Fibroblast of skin of abdomen (primary cell): ENCODE measurements at regions not wholly inside any gene's neighbourhood (a gene's known extent, or its start where the extent isn't known, plus 50 kb on each side); places are given as distances from the start of the nearest gene placed in this dataset.
A peak's percentile ranks its signal among the peaks of the same experiment; 100 is the strongest.

Experiments used
- DNase-seq: peaks from one replicate; pipeline ENCODE4 v3.0.0-alpha.2; 2013

- DNase-seq = no peak
Observed at GRCh38 chr2:9156483-9156882, 50.1 kb upstream of the ASAP2 start.

DNA sequence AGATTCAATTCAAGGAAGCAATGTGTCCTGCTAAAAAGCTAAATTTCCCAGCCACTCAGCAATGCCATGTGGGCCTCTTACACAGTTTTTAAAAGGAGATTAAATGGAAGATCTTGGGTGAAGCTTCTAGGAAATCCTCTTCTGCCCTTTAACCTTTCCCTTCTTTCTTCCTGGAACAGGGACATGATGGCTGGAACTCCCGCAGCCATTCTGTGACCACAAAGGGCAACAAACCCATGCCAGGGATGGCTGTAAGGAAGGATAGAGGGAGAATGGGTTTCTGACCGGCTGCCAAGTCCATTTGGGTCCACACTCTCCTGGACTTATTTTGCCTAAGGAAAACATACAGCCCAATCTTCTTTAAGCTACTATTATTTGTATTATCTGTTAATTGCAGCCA lies 52.6 kb upstream of the ASAP2 start:
- no peak for DNase-seq

GRCh38 chr2:9153643-9153980 lies 53.0 kb upstream of the ASAP2 start:
- no peak for DNase-seq

- peak; percentile 36 for DNase-seq
Observed at GRCh38 chr2:9152975-9153642, 53.5 kb upstream of the ASAP2 start.

- no peak for DNase-seq
Observed at GRCh38 chr2:9150906-9151305, 55.7 kb upstream of the ASAP2 start.

DNA sequence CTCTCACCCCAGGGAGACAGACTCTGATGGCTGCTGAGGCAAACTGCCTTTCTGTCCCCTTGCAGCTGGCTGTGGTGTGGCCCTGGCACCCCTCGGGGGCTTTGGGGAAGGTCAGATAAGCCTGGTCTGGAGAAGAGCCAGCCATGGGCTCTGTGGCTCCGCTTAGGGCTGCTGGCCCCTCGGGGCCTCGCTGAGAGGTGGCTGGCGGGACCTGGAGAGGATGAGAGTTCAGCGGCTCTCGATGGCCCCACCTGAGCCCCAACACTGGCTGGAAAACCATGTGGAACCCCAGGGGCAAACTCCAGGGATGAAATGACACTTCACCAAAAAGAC lies 56.1 kb upstream of the ASAP2 start:
- DNase-seq = no peak

GRCh38 chr2:9149726-9150567 lies 56.7 kb upstream of the ASAP2 start:
- DNase-seq = no peak

DNA sequence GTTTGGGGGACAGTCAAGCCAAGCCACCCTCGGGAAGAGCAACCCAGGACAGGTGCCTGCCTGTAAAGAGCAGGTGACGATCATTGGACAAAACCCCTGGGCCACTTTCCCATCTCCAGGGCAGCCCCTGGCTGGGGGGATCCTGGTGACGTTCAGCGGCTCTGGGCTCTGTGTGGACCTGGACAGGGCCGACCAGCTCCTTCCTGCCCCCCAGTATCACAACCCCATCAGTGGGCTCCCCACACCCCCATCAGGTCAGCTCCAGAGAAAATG lies 57.3 kb upstream of the ASAP2 start:
- DNase-seq = no peak

DNA sequence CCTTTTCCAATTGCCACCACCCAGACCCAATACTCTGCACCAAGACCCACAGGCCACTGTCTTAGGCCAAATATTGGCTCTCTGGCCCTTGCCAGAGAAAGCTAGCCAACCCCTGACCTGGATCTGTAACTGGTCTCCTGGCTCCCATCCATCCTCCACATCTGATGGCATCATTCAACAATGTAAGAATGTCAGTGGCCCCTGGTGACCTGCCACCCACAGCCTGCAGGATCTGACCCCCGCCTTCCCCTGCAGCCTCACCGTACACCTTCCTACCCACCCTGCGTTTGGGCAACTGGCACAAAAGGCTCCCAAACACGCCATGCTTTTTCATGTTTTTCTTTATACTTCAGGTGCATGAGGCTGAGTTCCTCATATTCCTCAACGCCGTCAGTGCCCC lies 60.0 kb upstream of the ASAP2 start:
- no peak for DNase-seq

GRCh38 chr2:9145752-9146430 lies 60.7 kb upstream of the ASAP2 start:
- DNase-seq = no peak

DNA sequence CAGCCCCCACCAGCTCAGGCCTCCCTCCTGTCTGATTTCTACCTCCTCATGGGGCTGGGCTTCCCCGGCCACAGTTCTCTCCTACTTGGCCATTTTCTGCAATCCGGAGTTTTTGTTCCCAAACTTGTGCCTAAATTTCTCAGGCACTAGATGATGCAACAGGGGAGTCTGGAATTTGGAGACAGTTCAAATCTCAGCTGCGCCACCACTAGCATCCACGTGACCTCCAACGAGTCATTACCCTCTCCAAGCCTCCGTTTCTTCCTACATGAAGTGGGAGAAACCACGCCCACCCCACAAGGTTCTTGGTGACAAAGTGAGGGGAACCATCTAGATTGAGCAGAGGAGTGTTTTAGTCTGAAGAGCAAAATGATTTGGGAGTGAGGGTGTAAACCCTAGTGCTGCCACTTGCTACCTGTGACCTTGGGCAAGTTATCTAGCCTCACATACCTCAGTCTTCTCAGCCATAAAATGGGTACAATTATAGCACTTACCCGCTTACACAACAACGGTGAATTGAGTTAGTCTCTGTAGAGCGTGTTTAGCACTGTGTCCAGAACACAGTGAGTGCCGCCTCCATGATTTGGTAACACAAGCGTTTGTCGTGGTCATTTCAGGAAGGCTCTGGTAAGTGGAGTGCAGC lies 61.4 kb upstream of the ASAP2 start:
- peak; percentile 82 for DNase-seq

DNA sequence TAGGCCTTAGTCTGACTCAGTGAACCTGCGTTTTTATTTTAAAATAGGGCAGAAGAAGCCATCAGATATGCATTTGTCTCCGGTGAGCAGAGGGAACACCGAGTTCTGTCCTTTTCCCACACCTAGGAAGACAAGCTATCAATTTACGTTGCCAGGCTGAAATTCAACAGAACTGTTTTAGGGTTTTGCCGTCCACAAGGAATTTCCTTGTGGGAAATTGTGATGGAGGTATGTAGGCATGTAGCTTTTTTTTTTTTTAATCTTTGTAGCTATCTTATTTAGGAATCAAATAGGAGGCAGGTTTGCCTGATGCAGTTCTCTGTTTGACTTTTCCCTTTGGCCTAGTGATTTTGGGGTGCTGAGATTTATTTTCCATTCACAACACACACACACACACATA lies 62.0 kb upstream of the ASAP2 start:
- peak; percentile 67 for DNase-seq

- no peak for DNase-seq
Observed at GRCh38 chr2:9144046-9144445, 62.6 kb upstream of the ASAP2 start.

DNA sequence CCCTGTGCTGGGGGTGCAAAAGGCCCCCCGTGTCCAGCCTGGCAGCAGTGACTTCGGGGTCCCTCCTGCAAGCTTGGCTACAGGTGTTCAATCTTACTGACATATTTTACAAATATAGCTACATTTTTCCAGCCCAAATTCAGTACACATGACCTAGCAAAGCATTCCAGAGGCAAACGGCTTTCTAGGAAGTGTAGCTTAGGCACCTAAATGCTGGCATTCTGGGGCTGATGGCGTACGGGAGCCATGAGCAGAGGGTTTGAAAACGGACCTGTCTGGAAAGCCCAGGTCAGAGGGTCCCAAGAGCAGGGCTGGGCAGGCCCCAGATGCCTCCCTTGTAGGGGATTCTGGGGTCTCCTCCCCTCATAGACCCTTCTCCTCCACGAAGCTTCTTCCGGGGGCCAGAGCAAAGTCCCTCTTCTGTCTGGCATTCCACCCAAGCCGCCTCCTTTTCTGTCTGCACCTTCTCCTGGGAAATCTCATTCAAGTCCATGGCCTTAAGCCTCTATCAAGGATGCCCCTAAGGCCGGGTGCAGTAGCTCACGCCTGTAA lies 63.3 kb upstream of the ASAP2 start:
- DNase-seq = no peak

GRCh38 chr2:9142551-9143263 lies 63.9 kb upstream of the ASAP2 start:
- peak; percentile 90 for DNase-seq

DNA sequence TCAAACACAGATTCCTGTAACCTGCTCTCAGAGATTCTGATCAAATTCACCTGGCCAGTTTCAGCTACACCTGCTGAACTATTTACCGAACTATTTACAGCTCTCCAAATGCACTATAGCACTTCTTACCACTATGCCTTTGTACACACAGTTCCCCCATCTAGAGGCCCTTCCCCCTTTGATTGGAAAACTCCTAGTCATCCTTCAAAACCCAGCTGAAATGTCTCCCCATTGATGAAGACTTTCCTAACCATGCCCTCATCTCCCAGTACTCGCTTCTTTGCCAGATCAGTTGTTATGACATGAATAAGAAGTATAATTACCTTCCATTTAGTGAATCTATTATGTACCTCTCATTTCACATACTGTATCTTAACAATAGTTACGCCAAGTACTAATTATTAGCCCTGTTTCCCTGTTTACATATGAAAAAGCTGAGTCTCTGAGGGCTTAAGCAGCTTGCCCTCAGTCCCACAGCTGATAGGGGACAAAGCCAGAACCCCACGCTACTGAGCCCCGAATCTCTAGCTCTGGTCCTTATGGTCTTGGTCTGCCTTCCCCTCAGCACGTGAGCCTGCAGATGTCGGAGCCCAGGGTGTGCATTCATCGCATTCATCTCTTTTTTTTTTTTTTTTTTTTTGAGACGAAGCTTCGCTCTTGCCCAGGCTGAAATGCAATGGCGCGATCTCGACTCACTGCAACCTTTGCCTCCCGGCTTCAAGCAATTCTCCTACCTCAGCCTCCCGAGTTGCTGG lies 64.7 kb upstream of the ASAP2 start:
- no peak for DNase-seq

GRCh38 chr2:9141091-9141667 lies 65.4 kb upstream of the ASAP2 start:
- peak; percentile 60 for DNase-seq

- DNase-seq = no peak
Observed at GRCh38 chr2:9140645-9141044, 66.0 kb upstream of the ASAP2 start.

- peak; percentile 49 for DNase-seq
Observed at GRCh38 chr2:9139491-9140443, 66.8 kb upstream of the ASAP2 start.
